Stomach smooth muscle (tissue), 2 donors: ENCODE measurements at regions not wholly inside any gene's neighbourhood (a gene's known extent, or its start where the extent isn't known, plus 50 kb on each side); places are given as distances from the start of the nearest gene placed in this dataset.

ENCODE experiments used
- H3K27ac ChIP-seq: one replicate; pipeline ENCODE4 v1.7.0; 2013; ENCODE audit warnings: mild to moderate bottlenecking, low read length, inconsistent platforms
- H3K27me3 ChIP-seq, 2 donors: one replicate each; pipeline ENCODE4 v1.7.0; 2013; ENCODE audit warnings: low read length in 2 of 2; ENCODE audit not compliant: insufficient read depth in 2 of 2, control insufficient read depth in 1 of 2
- H3K36me3 ChIP-seq, 2 donors: one replicate each; pipeline ENCODE4 v1.7.0; 2013; ENCODE audit warnings: low read length in 2 of 2; ENCODE audit not compliant: control insufficient read depth in 2 of 2, insufficient read depth in 2 of 2
- H3K4me1 ChIP-seq: one replicate; pipeline ENCODE4 v1.7.0; 2013; ENCODE audit warnings: low read length; ENCODE audit not compliant: control insufficient read depth, insufficient read depth
- H3K4me3 ChIP-seq, 2 donors: one replicate each; pipeline ENCODE4 v1.7.0; 2013; ENCODE audit warnings: low read length in 2 of 2
- H3K9ac ChIP-seq, 2 donors: one replicate each; pipeline ENCODE4 v1.7.0; 2013; ENCODE audit warnings: low read length in 2 of 2, mild to moderate bottlenecking in 1 of 2
- H3K9me3 ChIP-seq, 2 donors: one replicate each; pipeline ENCODE4 v1.7.0; 2013; ENCODE audit warnings: low read length in 2 of 2; ENCODE audit not compliant: control insufficient read depth in 2 of 2
- donor health status: healthy.
- donor health status: Pancreatic carcinoma.

DNA sequence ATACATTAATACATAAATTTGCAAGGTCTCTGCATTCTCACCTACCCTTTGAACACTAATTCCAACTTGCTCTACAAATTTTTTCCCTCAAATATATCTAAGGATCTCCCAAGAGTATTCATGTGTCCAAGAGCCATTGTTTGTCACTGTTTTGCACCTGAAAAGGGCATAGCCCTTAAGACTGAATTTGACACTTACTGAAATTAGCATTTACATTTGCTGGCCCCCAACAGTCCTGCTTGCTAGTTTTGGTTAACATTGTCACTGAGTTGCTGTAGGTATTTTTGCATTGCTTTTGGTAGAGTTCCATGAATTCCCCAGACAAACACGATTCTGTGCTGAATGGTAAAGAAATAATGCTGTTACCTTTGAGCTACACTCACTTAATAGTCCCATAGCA is 57.3 kb downstream of the KCNA4 start:
- Histone ChIP-seq H3K4me3 (no peak overlapping the region), H3K36me3 (no peaks in the 10 kb centered on the region), H3K9me3 (no peaks in the 10 kb centered on the region), H3K27me3 (no peaks in the 10 kb centered on the region), H3K4me1 (no peaks in the 10 kb centered on the region), H3K27ac (no peak overlapping the region), H3K9ac (no peak overlapping the region)

DNA sequence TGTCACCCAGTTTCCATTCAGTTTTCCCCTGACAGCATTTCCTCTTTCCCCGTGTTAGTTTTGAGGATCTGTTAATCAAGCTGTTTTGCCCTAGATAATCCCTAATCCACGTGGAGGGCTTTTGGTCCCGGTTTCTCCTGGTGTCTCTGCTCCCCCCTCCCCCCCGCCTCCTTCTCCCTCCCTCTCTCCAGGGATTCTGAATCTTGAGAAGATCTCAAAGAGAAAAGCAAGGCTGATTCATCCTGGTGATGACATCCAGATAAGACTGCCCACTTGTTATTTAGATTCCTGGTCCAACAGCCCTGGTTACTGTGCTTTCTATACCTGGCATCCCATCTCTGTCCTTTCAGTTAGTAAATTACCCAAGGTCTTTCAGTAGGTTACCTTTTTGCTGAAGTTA is 59.4 kb downstream of the KCNA4 start:
- H3K4me1 ChIP-seq, result no peaks in the 10 kb centered on the region
- H3K27me3 ChIP-seq, result no peaks in the 10 kb centered on the region
- no peaks in the 10 kb centered on the region for H3K9me3 ChIP-seq
- no peak overlapping the region for H3K27ac ChIP-seq
- no peaks in the 10 kb centered on the region for H3K36me3 ChIP-seq
- no peak overlapping the region for H3K9ac ChIP-seq
- no peak overlapping the region for H3K4me3 ChIP-seq

DNA sequence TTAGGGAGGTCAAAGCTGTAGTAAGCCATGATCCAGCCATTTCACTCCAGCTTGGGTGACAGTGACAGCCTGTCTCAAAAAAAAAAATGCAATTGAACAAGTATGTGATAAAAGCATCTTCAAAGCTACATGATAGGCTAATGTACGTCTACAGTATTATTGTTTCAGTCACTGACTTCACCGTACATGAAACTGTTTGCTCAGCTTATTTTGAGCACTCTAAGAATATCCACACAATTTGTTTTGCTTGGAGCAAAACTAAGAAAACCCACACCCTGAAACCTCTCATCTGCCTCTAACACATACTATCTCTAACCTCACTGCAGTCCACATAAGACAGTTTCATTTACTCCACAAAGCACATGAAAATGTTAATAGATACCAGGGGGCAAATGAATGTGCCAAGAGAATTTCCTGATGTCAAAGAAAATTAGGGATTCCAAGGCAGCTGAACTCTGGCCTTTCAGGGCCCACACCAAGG is 60.7 kb downstream of the KCNA4 start:
- Histone ChIP-seq H3K4me1 (no peaks in the 10 kb centered on the region), H3K27ac (no peak overlapping the region), H3K4me3 (no peak overlapping the region), H3K27me3 (no peaks in the 10 kb centered on the region), H3K9me3 (no peaks in the 10 kb centered on the region), H3K9ac (no peak overlapping the region), H3K36me3 (no peaks in the 10 kb centered on the region)

DNA sequence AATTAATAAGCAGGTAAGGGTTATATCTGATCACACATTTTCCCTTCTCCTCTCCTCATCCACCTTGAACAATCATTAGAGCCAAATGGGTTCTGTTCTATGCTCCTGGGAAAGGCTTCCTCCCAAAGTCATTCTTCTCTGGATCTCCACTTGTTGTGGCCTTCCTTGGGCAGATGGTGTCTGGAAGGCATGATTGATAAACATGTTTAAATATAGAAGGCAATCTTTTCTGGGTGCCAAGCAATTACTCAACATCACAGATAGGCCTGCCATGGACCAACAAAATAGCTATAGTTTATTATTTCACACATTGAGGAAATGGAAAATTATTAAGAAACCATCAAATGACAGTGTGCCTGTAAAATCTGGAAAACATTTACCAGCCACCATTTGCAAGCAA is 73.5 kb downstream of the KCNA4 start:
- Histone ChIP-seq H3K4me1 (no peaks in the 10 kb centered on the region), H3K27me3 (no peaks in the 10 kb centered on the region), H3K27ac (no peak overlapping the region), H3K9me3 (peaks cover 5 to 6% of the 10 kb centered on the region in 2 donors), H3K4me3 (no peak overlapping the region), H3K36me3 (no peaks in the 10 kb centered on the region), H3K9ac (no peak overlapping the region)

DNA sequence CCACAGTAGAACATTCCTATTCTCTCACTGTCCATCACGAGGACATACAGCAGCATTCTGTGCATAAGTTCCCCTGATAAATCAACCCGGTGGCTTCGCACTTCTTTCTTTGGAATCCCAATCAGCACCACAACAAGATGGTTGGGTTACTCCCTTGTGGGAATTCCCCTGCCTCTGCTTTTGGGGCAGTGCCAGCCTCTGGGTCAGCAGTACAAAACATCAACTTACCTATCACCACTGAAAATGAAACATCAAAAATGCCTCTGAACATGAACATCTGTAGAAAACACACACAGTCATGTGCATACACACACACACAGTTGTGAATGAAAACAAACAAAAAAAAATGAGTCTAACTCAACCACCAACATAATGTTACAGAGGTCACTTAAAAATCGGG is 79.3 kb downstream of the KCNA4 start:
- Histone ChIP-seq H3K27ac (no peak overlapping the region), H3K27me3 (no peaks in the 10 kb centered on the region), H3K4me1 (no peaks in the 10 kb centered on the region), H3K4me3 (no peak overlapping the region), H3K9me3 (no peaks in the 10 kb centered on the region), H3K9ac (no peak overlapping the region), H3K36me3 (no peaks in the 10 kb centered on the region)

DNA sequence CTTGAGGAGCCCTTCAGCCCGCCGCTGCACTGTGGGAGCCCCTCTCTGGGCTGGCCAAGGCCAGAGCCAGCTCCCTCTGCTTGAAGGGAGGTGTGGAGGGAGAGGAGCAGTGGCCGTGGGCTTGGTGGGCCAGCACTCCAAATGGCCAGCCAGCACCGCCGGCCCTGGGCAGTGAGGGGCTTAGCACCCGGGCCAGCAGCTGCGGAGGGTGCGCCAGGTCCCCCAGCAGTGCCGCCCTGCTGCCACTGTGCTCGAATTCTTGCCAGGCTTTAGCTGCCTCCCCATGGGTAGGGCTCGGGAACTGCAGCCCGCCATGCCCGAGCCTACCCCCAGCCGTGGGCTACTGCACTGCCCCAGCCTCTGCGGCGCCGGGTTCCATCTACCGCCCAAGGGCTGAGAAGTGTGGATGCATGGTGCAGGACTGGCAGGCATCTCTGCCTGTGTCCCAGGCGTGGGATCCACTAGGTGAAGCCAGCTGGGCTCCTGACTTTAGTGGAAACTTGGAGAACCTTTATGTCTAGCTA is 82.7 kb downstream of the KCNA4 start:
- Histone ChIP-seq H3K27me3 (no peaks in the 10 kb centered on the region), H3K4me3 (no peak overlapping the region), H3K4me1 (no peaks in the 10 kb centered on the region), H3K27ac (no peak overlapping the region), H3K9ac (no peak overlapping the region), H3K9me3 (no peaks in the 10 kb centered on the region), H3K36me3 (no peaks in the 10 kb centered on the region)

DNA sequence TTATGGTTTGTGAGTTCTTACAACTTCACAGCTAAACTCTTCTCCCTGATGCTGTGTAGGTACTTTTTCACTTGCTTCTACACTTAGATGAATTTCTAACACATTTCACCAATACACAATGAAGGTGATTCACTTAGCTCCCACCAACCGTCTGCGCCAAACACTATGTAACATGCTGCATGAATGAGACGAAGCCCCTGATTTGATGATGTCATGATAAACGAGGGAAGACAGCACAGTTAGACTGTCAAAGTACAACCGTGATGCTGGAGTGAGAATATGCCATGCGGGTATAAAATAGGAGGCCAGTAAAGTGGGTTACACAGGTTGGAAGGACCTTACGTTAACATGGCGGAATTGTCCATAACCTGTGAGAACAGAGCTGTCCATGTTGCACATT is 100.8 kb downstream of the KCNA4 start:
- no peak overlapping the region for H3K9ac ChIP-seq

DNA sequence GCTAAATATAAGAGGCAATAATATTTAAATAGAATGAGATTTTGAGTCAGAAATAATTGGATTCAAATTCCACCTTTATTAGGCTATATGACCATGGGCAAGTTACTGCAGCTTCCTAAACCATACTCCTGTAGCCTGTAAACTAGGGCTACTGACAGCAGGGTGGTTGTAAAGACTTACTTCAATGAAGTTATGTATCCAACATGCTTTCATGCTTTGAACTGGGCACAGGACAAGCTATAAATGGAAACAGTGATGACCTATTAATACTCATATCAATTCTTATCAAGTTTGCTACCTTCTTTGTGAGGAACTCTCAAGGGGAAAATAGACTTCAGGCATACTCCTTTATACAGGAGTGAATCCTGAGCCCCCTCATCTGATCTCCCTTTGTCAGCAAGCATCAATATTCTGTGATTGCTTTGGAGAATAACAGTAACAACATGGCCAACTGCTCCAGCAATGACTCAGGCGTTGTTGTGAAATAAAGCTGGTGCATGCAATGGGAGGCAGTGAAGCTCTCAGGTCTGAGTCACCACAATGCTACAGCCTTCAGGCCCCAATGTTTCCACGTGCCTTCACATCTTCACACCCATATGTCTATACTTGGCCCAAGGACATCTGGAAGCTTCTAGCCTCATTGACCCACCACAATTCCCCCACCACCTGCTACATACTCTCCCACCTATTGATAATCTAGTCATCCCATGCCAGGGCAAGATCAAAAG is 102.5 kb downstream of the KCNA4 start:
- no peaks in the 10 kb centered on the region for H3K27me3 ChIP-seq
- no peak overlapping the region for H3K27ac ChIP-seq
- no peak overlapping the region for H3K9ac ChIP-seq
- no peaks in the 10 kb centered on the region for H3K9me3 ChIP-seq
- no peaks in the 10 kb centered on the region for H3K4me1 ChIP-seq
- no peaks in the 10 kb centered on the region for H3K36me3 ChIP-seq
- H3K4me3 ChIP-seq, result no peak overlapping the region

More for the DNA sequence above, 100.8 kb downstream of the KCNA4 start:
- H3K27ac ChIP-seq, result no peak overlapping the region
- no peaks in the 10 kb centered on the region for H3K36me3 ChIP-seq
- H3K27me3 ChIP-seq, result no peaks in the 10 kb centered on the region
- H3K4me1 ChIP-seq, result no peaks in the 10 kb centered on the region
- H3K4me3 ChIP-seq, result no peak overlapping the region
- no peaks in the 10 kb centered on the region for H3K9me3 ChIP-seq

DNA sequence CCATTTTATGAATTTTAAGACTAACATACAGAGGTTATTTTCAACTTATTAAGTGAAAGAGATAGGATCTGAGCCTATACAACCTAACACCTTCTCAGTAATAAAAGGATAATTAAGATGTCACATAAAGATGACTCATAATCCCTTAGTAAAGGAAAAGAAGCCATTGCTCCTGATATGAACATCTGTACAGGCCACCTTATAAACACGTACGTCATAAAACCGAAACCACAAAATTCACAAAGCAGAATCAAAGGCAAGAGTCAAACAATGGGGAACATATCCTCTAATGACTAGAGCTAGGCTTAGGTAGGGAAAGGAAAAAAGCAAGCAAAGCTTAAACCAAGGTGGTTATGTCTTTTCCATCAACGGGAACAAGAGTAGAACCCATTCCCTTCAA is 103.5 kb downstream of the KCNA4 start:
- Histone ChIP-seq H3K27me3 (no peaks in the 10 kb centered on the region), H3K4me1 (no peaks in the 10 kb centered on the region), H3K36me3 (no peaks in the 10 kb centered on the region), H3K9me3 (no peaks in the 10 kb centered on the region), H3K4me3 (no peak overlapping the region), H3K27ac (no peak overlapping the region), H3K9ac (no peak overlapping the region)

DNA sequence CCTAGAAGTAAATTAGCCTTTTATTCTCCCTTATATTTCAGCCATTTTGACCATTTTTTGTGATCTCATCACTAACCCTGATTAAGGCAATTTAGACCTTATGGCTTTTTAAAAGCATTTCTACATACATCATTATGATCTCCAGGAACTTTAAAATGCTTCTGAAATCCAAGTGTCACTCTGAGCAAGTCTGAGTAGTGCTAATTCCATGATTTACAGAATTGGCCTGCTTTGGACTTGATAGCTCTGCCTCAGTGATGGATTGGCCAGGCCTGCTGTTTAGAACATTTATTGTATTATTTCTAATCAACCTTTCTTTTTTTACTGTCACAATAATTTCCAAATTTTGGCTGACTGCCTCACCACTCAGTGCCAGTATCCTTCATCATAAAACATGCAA is 116.4 kb downstream of the KCNA4 start:
- no peaks in the 10 kb centered on the region for H3K9me3 ChIP-seq
- H3K36me3 ChIP-seq, result no peaks in the 10 kb centered on the region
- H3K9ac ChIP-seq, result no peak overlapping the region
- H3K27me3 ChIP-seq, result no peaks in the 10 kb centered on the region
- no peaks in the 10 kb centered on the region for H3K4me1 ChIP-seq
- no peak overlapping the region for H3K27ac ChIP-seq
- no peak overlapping the region for H3K4me3 ChIP-seq

DNA sequence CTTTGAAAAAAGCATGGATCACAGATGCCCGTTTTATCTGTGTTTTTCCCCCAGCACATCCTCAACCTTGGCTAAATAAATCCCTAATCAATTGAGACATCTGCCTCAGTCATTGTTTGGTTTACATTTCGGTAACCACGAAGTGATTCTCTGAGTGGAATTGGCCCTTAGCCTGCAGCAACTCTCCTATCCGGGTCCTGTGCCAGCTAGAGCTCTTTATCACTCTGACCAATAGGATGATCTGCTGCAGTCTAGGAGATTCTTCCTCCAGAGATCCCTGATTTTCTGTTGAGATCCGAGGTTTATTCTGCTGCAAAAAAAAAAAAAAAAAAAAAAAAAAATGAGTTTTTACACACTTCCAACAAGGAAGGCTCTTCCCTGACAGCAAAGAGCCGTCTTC is 137.3 kb downstream of the KCNA4 start:
- Histone ChIP-seq H3K4me3 (no peak overlapping the region), H3K27ac (no peak overlapping the region), H3K9me3 (no peaks in the 10 kb centered on the region), H3K9ac (no peak overlapping the region), H3K27me3 (no peaks in the 10 kb centered on the region), H3K36me3 (no peaks in the 10 kb centered on the region), H3K4me1 (no peaks in the 10 kb centered on the region)
